ENCODE measurements at regions not wholly inside any gene's neighbourhood (a gene's known extent, or its start where the extent isn't known, plus 50 kb on each side); places are given as distances from the start of the nearest gene placed in this dataset.
"Not testable (repeated sequence)": the region's sequence is repeated elsewhere in the genome, so short reads cannot be mapped to it uniquely, and the experiment has no call there.

DNA sequence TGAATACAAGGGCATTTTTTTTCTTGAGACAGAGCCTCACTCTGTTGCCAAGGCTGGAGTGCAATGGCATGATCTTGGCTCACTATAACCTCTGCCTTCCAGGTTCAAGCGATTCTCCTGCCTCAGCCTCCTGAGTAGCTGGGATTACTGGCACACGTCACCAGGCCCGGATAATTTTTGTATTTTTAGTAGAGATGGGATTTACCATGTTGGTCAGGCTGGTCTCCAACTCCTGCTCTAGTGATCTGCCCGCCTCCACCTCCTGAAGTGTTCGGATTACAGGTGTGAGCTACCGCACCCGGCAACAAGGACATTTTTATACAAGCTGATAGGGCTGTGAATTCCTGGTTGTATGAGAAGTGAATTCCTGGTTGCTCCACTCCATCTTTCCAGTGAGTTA is 577.7 kb upstream of the TPTE start:
- not testable (repeated sequence) for DNase-seq (ENCODE audit: low spot score)

DNA sequence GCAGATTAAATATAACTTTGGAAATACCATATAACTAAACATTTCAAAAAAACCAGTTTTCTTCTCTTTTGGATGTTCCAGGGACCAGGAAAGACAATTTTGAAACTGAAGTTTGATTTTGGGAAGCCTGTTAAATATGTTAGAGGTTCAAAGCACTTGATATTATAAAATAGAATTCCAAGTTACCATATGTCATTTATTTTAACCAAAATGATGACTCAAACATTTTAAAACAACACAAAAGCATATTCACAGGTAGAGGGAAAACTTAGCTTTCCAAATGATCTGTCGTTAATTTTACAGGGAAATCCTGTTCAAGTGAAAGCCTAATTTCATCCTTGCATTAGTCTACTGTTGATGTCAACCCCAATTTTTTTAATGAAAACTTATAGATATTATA is 575.3 kb upstream of the TPTE start:
- DNase-seq (ENCODE audit: low spot score): not testable (repeated sequence)

DNA sequence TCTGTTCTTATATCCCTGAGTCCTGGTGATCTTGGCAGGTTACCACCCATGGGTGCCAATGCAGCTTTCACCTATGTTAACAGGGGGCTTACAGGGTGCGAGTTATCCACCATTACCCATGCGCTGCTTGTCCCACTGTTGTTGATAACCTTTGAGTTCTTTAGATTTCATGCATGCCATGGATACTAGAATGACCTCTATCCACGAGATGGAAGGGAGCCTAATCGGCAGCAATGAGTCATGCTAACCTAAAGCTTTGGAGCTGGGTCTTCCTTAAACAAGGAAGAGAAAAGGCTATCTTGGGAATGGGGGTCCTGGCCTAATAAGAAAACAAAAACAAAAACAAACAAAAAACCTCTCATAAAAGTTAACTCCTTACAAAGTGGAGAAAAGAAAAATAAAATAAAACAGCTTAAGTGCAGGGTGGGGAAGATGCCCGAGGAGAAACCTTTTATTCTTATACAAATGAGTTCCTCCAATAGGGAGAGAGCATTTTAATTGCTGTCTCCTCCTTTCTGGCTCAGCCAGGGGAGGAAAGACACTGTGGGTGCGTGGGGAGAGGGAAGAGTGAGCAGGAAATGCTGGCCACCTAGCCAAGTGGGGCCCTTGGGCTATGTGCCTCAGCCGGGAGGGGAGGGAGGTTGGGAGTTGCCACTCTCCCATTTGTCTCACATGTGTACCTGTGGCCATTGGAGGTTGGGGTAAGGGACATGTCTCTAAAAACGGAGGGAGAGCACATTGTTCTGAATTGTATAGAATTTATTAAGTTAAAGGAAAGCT is 571.7 kb upstream of the TPTE start:
- DNase-seq (ENCODE audit: low spot score): not testable (repeated sequence)

DNA sequence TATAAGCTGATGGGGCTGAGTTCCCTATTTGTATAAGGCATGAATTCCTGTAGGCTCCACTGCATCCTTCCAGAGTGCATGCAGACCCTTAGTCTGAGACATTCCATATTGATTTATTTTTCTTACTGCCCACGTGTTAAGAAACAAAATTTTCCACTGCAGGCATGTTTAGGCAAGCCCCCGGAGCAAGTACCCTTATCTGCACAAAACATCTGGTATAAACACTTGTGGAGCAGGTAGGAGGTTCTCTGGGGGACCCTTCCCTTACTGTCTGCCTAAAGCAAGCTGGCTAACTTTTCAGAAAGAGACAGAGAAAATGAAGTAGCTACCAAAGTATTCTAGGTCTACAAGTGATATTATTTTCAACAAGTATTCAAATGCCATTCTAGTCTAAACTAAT is 571.0 kb upstream of the TPTE start:
- DNase-seq (ENCODE audit: low spot score): not testable (repeated sequence)

- not testable (repeated sequence) for DNase-seq (ENCODE audit: low spot score)
Observed at GRCh38 chr21:9958791-9959190, 562.6 kb upstream of the TPTE start.

GRCh38 chr21:9959220-9959964 is 562.0 kb upstream of the TPTE start:
- DNase-seq (ENCODE audit: low spot score): not testable (repeated sequence)

- DNase-seq (ENCODE audit: low spot score): not testable (repeated sequence)
Observed at GRCh38 chr21:9969399-9969798, 552.0 kb upstream of the TPTE start.

DNA sequence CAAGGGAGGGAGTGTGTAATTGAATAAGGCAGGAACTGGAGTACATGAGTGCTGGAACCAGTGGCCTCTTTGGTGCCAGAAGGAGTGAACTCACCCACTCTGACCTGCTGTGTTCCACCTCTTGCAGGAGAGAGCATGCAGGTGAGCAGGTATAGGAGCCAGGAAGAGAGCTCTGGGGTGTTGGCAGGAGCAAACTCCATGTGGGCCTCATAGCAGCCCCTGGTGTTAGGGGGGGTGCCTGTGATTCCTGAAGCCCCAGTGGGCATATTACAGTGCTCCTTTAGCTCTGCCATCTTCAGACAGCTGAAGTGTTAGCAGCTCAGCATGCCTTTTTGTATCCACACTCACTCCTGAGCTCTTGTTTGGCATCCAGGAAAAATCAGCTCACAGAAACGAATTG is 549.4 kb upstream of the TPTE start:
- DNase-seq (ENCODE audit: low spot score): not testable (repeated sequence)

DNA sequence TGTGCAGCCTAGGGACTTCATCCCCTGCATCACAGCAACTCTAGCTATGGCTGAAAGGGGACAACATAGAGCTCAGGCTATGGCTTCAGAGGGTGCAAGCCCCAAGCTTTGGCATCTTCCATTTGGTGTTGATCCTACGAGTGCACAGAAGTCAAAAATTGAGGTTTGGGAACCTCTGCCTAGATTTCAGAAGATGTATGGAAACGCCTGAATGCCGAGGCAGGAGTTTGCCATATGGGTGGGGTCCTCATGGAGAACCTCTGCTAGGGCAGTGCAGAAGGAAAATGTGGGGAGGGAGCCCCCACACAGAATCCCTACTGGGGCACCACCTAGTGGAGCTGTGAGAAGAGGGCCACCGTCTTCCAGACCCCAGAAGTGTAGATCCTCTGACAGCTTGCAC is 543.0 kb upstream of the TPTE start:
- DNase-seq (ENCODE audit: low spot score): not testable (repeated sequence)

DNA sequence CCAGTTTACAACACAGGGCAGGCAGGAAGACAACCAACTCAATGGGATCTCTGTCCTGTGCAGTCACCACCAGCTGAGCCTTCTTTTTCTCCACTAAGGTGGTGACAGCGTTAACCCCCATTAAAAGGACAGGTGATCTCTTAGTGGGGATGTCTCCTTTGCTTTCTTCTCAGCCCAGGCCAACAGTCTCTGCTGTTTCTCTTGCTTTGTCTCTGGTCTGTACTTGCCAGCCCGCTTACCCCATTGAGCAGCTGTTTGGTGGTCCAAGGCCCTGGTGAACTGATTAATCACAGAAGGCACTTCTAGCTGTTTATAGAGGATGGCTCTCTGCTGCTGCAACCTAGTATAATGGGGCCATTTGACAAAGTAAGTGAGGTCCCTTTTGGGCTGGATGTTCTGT is 523.9 kb upstream of the TPTE start:
- not testable (repeated sequence) for DNase-seq (ENCODE audit: low spot score)

DNA sequence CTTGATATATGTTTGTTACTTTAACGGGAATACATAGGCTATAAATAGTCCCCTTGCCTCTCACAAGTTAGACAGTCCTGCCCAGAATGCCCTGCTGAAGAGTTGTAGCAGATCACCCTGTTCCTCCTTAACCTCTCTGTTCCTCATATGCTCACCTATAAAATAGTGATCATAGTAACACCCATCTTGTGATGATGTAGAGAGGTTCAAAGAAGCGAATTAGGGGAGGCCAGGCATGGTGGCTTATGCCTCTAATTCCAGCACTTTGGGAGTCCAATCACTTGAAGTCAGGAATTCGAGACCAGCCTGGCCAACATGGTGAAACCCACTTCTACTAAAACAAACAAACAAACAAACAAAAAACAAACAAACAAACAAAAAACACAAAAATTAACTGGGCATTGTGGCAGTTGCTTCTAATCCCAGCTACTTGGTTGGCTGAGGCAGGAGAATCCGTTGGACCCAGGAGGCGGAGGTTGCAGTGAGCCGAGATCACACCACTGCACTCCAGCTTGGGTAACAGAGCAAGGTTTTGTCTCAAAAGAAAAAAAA is 518.5 kb upstream of the TPTE start:
- DNase-seq (ENCODE audit: low spot score): not testable (repeated sequence)

- not testable (repeated sequence) for DNase-seq (ENCODE audit: low spot score)
Observed at GRCh38 chr21:10005791-10006190, 515.6 kb upstream of the TPTE start.

DNA sequence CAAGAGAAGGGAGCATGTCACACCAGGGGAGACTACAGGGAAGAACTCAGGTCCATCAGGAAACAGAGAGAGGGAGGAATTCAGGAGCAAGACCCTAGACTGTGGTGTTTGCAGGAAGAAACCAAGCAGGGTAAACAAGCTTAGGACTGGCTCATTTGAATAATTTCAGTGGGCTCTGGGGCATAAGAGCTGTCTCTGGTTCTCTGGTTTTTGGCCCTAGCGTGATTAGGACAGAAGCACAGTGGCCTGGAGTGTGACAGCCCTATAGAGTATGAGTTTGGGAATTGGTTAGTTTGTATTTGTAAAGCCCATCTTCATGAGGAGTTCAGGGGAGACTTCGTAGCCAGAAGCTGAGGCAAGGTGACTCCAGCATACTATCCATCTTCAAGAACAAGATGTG is 504.4 kb upstream of the TPTE start:
- not testable (repeated sequence) for DNase-seq (ENCODE audit: low spot score)

DNA sequence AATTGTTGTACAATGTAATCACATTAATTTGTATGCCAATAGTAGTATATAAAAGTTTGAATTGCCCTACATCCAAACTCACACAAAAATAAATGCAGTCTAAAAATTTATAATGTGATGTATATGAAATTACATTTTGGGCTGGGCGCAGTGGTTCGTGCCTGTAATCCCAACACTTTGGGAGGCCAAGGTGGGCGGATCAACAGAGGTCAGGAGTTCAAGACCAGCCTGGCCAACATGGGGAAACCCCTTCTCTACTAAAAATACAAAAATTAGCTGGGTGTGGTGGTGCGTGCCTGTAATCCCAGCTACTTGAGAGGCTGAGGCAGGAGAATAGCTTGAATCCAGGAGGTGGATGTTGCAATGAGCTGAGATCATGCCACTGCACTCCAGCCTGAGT is 503.6 kb upstream of the TPTE start:
- not testable (repeated sequence) for DNase-seq (ENCODE audit: low spot score)

DNA sequence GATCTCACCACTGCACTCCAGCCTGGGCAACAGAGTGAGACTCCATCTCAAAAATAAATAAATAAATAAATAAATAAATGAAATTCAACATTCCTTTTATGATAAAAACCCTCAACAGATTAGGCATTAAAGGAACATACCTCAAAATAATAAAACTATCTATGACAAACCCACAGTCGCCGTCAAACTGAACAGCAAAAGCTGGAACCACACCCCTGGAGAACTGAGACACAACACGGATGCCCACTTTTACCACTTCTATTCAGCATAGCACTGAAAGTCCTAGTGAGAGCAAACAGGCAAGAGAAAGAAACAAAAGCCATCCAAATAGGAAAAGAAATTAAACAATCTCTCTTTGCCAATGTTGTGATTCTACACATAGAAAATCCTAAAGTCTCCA is 499.9 kb upstream of the TPTE start:
- not testable (repeated sequence) for DNase-seq (ENCODE audit: low spot score)

GRCh38 chr21:10022745-10023144 is 498.6 kb upstream of the TPTE start:
- not testable (repeated sequence) for DNase-seq (ENCODE audit: low spot score)

Measured in ecto neural progenitor cell (in vitro differentiated cells).